Left renal pelvis (tissue), 4 donors: ENCODE measurements at regions not wholly inside any gene's neighbourhood (a gene's known extent, or its start where the extent isn't known, plus 50 kb on each side); places are given as distances from the start of the nearest gene placed in this dataset.

ENCODE experiments used
- DNase-seq, 4 donors: peaks; one replicate each; pipeline ENCODE4 v3.0.0-alpha.2; 2013; ENCODE audit warnings: low read depth in 4 of 4, low spot score in 3 of 4

DNA sequence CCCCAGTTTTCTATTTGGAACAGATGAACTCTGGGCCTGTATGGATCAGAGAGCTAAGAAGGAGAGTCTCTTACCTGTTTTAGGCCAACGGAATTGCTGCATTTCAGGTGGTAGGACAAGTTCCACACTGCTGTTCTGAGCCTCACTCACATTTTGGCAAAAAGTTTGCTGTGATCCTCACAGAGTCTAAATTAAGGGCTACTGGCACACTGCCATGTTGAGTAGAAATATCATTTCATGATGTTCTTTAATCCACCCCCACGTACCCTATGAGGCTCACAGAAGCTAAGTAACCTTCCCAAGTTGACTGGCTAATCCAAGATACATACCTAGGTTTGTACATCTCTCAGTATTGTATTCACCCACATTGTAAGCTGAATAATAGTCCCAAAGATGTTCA is 447.2 kb downstream of the INHBA start:
- no peak for DNase-seq

DNA sequence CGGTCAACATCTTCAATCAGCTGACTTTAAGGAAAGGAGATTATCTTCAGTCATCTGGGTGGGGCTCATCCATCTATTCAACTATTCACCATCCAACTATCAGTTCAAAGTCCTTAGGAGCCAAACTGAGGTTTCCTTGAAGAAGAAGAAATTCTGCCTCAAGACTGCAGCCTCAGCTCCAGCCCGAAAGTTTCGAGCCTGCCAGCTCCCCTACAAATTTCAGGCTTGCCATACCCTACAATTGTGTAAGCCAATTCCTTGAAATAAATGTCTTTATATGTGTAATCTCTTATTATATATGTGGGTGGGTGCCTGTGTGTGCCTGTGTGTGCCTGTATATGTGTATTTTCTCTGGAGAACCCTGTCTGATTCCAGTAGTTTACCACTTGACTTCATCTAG is 447.8 kb downstream of the INHBA start:
- no peak for DNase-seq

DNA sequence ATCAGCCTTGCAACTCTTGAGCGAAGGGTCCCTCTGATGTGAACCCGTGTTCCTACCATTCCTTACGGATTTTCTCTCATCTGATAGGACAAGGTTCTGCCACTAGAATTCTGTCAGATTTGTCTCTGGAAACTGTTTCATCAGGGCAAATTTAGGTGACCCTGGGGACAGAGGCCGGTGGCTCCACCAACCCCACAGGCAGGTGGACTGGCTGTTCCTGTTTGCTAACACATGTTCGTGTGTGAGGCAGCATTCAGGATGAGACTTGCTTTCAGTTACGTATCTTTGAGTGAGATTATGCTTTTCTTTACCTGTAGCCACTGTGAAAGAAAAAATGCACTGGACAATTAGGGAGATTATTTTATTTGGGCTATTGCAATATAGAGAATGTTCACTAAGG is 449.9 kb downstream of the INHBA start:
- no peak for DNase-seq

DNA sequence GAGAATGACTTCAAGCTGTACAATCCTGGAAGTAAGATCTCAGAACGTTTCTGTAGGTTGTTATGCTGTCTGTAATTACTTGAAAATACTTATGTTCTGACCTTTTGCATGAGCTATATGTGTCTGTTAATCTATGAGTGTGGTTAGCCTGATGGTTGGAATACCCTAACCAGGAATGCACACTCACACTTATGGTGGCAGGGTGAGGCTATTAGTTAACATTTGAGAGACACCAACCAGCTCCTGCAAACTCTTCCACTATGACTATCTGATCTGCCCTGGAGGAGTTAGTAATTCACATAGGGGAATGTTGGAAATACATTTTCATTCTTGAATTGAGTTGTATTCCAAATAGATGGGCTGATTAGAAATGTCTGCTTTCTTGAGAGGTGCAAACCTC is 450.3 kb downstream of the INHBA start:
- DNase-seq, result no peak

DNA sequence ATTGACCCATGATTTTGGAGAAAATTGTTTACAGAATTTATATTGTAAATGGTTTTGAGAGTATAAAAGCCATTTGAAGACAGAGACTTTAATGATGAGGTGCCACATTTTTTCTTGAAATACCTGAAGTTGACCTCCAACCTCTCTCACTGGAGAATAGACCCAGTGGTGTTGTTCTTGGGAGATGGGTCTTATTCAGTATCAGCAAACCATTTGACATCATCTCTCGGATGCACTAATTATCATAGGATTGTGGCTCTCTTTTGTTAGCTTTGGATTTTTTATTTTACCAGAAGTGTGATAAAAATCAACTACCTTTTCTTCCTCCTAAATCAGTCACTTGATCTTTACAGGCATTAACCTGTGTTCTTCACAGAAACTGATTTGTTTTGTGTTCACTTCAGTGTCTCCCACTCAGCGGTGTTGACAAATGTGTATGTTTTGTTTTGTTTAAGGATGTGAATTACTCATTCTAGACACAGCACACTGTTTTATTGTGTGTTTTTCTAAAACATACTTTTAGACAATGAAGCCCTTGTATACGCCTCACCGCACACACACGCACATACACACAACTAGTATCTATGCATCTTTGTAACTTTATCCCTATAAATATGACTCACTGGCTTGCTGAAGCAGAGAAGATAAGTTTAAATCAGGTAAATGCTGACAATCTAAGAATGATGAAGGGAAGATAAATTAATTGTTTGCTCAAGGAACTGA is 455.6 kb downstream of the INHBA start:
- no peak for DNase-seq

DNA sequence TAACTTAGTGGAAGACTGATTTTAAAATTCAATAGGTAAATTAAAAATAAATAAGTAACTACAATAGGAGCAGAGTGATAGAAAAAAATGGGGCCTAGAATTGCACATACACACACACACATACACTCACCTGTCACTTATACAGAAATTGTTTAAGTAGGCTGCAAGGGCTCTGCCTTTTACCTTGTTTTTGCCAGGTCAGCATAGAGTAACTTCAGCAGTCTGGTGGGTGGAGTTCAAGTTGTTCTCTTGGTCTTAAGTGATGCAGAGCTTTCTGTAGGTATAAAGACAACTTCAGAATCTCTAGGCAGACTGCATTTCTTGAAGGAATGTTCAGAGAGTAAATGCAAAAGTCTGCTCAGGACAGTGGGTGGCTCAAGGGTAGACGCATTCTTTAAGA is 457.0 kb downstream of the INHBA start:
- no peak for DNase-seq

DNA sequence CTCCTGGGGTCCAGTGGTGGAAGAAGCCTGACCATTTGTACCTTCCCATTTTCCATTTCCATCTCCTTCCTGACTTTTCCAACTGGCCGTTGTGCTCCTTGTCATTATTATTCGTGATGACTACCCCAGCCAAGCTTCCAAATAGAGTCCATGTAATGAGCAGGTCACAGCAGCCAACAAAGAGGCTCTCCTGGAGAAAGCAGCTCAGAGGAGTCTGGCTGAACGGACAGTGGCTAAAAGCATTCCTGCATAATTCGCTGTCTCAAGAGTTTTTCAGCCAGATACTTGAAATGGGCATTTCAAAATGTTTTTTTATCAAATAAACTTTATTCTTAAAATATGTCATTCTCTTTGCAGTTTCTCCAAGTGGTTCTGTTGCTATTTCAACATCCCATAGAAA is 458.6 kb downstream of the INHBA start:
- no peak for DNase-seq

DNA sequence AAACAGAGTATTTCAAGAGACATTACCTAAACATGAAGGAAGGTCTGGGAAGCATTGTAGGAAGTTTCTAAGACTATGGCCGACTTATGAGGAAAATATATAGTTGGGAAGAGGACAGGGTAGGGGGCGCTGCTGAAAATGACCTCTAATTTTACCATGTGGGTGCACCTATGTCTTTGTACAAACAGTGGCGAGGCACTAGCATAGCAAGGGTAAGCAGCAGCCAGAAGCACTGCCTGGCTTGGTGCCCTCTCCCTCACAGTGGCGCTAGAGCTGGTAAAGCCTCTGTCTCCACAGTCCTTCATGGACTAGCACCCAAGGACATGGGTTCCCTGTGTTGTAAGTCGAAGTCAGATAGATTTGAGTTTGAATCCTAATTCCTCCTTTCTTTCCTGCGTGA is 461.2 kb downstream of the INHBA start:
- DNase-seq, result no peak

DNA sequence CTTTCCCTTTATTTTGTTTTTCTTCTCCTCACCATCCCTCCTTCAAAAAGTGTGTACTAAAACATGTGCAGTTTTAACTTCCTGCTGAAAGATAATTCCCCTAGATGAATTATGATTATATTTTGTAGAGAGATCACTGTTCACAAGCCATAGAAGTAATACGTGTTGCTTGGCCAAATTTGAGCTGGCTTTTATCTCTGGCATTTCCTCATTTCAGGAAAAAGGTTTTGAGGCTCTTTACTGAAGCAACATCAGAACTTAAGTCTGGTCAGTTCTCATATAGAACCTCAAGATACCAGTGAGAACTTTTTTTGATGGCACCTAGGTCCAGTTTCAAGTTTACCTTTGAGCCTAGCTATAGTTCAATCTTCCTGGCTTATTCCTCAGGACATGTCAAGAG is 463.3 kb downstream of the INHBA start:
- no peak for DNase-seq

DNA sequence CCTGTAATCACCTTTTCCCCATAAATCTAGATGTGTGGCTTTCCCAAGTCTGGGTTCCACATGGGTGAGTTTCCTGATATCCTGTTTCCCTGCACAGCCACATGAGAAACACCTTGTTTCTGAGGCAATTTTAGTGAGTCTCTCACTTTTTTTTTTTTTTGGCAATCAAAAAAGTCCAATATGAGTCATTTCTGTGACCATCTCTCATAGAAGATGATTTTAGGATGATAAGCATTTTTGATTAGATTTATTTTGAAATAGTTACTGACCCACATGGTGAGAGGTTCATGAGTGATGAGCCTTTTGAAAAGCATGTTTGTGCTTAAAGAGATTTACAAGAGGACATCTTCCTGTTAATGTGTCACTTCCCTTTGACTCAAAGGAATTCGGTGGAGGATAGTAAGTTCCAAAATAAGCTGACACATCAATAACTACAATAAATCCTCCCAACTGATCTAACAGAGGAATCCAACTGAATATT is 464.0 kb downstream of the INHBA start:
- peak in 3 of 4 donors; percentile 10 to 56 (median 26) for DNase-seq

DNA sequence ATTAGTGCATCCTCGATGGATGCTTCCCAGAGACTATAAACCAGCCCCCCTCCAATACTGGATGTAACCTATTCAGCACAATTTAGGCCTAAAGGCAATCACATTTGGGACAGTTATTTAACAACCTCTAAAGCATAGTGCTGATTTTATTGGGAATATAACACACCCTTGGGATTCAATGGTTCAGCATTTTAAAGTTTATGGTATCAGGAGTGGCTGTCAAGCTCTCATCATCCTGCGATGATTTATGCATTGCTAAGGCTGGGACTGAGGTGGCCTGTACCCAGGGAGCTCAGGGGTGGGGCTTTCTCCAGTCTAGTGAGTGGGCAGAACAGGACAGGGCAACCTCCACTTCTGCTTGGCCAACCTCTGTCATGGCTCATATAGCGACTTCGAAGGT is 464.9 kb downstream of the INHBA start:
- DNase-seq, result no peak

DNA sequence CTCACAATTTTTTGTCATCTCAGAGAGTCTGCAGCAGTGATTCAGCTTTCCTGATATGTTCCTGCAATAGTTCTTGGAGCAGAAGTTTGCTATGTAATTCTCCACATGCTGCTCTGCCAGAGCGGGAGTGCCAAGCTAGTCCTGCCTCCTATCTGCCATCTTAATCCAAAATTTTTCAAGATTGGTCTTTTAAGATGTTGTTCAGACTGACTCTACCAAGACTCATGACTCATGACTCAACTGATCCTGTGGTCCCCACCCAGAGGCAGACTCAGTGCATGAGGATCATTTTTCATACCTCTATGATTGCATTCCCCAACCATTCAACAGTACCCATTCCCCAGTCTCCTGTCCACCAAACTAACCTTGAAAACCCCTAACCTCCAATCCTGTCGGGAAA is 470.8 kb downstream of the INHBA start:
- DNase-seq, result no peak

DNA sequence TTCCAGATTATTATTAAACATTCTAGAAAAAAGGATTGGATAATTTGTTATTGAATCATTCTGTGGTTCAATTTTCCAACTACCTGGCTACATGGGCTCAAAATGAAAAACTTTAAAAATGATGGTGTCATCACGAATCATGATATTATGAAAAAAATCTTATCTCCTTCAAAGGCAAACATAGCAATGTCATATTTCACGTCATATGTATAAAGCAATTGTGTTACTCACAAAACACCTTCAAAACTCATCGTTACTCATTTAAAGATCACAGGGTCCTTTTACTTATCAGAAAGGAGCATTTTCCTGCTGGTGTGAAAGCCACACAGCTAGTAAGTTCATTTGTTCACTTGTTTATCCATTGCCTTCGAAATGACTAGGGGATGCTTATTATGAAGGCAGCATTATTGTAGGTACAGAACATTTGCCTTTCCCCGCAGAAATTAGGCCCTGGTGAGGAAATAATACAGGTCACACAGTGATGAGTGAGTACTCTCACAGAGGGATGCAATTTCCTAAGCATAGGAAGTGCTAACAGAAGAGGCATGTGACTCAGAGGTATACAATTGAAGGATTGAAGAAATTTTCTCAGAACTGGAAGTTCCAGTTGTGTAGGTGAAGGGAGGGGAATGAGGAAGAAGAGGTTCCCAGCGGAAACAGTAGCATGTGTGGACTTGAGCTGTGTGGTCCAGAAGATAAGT is 478.7 kb downstream of the INHBA start:
- DNase-seq, result no peak

DNA sequence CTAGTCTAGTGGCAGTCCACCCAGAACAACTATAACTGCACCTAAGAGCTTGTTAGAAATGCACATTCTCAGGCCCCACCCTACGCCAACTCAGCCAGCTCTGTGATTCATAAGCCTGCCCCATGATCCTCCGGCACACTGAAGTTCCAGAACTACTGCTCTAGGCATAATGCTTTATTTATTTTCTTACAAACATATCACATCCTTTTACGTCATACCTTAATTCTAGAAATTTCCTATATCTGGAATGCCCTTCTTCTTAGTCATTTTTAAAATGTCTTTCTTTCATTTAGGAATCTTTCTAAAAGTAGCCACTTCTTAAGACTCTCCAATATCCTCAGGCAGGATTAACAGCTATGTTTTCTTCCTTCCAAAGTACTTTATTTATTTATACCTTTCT is 480.1 kb downstream of the INHBA start:
- DNase-seq, result no peak

DNA sequence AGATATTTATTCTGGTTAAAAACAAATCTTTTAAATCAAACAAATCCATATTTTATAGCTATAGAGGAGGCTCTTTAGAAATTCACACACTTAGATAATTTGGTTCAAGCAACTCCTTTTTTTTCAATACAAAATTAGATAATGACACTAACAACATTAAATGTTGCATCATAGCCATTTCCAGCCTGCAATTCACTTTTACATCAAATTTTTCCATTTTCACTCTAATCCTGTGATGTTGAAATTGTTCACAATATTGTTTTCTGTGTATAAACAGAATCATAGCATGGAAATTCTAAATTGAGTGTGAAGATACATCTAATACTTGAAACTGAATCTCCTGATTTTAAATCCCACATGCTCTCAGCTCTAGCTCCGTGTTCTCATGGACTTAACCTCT is 482.6 kb downstream of the INHBA start:
- DNase-seq, result no peak

DNA sequence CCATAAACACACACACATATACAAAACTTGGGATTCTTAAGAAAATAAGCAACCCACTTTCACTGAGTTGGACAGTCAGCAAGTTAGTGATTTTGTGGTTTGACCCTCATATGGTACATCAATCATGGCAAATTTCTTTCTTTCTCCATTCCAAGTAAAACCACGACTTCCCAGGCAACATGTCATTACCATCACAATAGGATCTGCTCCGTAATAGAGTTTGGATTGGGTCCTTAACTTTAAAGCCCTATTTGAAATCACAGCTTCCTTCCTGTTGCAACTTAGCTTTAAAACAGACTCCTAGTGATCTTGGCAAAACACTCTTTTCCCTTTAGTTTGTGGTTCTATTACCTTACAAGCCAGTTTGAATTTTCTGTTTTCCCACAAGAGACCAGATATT is 483.6 kb downstream of the INHBA start:
- DNase-seq, result no peak

DNA sequence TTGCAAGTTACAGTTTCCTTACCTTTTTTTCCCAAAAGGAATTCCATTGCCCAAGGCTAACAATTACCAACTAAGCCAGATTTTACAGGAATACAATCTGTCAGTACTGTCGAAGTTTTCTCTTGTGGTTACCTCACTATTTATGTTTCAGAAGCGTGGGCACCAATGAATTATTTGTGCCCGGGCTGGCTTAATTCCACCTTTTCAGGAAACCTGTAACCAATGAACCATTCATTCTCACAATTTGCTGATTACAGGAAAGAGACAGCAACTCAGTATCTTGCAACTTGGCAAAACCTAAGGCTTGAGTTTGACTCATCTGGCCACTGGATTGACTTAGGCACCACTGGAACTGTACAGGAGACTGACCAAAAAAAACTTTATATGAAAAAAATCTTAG is 485.6 kb downstream of the INHBA start:
- no peak for DNase-seq

DNA sequence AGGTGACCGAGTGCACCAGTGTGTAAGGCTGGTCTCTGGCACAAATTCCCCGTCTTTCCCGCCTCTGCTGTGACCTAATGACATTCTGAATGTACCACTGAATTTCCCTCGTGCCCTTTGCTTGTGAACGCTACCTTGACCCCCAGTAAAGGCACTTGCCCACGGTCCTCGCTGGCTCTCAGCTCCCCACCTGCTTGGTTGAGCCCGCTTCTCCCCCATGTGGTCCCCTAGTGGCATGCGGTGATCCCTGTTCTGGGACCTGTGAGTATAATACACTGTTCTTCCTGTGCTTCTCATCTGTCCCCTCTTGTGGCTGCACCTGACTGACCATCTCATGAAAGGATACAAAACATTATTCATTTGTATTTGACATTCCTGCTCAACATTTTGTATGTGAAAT is 495.7 kb downstream of the INHBA start:
- DNase-seq, result no peak

DNA sequence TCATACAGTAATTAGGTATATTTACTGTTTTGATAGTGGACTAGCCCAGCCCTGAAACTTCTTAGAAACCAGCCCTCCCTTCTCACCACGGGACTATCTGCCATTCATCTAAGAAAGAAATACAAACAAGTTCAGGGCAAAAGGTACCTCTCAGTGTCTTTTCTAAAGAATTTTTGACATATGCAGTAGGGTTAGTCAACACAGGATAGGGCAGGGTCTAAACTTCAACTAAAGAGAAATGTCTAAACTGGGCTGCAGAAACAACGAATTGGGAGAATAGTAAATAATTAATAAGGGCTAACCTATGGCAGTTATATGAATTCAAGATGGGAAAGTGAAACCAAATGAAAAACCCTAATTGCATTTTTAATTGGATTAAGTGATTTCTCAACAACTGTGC is 496.6 kb downstream of the INHBA start:
- DNase-seq, result no peak

DNA sequence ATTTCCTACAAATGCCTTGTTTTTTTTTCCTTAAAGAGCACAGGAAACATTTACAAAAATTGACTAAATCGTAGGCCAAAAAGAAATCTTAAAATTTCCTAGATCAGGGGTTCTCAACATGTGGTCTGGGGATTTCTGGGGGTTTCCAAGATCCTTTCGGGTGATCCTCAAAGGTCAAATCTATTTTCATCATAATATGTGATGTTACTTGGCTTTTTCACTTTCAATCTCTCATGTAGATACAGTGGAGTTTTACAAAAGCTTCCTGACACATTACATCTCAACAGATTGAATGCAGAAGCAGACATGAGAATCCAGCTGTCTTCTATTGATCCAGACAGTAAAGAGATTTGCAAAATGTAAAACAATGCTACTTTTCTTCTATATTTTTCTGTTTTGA is 497.3 kb downstream of the INHBA start:
- no peak for DNase-seq

DNA sequence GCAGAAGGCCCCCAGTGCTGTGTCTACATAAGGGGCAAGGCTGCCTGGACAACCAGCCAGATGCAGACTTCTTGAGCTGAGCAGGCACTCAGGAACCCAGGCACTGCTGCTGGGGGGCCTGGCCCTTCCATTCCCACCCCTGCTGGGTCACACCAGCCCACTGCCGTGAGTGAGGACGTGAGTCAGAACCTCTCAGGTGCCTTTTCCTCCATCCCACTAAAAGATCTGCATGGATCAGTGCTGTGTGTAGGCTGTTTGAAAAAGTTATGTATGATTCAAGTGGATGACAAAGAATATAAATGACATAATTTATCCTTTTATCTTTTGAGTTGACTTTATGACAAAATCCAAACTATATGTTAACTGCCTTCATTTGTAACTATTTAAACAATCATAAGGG is 499.3 kb downstream of the INHBA start:
- DNase-seq, result no peak

DNA sequence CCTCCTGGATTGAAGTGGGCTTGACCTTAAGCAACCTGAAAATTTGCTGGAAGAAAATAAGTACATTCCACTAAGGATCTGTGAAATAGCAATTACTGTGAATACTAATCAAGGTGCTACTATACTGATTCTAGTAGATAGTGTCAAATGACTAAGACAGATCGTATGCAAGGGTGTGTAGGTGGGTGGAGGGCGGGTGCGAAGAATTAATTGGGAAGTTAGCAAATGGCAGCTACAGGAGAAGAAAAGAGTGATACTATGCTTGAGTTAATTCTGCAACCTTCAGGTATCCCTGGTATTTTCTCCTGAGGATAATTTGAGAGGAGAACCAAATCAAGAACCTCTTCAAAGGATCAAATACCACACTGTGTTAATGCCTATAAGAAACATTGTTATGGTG is 501.9 kb downstream of the INHBA start:
- DNase-seq, result no peak

DNA sequence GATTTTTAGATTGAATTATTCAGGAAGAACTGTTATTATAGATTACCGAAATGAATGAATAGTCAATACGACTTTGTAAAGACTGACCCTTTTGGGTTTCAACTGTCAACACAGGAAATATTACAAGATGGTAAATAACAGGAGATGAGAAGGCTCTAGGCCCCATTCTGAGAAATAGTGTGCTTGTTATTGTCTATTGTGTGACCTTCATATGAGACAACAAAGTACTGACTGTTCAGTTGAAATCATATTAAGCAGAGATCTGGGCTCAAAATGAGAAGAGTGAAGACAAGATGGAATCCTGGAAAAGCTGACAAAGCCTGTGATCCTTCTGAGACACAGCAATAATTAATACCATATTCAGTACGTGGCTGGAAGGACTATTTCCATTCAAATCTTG is 503.8 kb downstream of the INHBA start:
- DNase-seq, result no peak
